ENCODE measurements at regions not wholly inside any gene's neighbourhood (a gene's known extent, or its start where the extent isn't known, plus 50 kb on each side); places are given as distances from the start of the nearest gene placed in this dataset.

DNA sequence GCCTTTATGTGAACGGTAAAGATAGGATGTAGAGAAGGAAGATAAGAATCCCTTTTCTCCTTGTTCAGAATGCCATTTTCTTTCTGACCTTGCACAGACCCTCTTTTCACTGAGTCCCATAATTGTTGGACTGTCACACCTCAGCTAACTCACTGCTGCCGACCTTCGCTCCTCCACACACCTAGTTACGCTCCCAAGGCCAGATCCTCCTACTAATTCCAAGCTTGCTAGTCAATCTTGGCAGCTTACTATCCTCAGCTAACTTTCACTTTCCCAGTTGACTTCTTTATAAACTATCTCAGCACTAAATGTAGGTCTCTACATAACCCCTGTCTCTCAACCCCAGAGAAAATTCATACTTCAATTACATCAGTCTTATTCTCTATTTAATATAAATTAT lies 471.8 kb upstream of the PRMT6 start:
- TF ChIP-seq, protein P1, sequence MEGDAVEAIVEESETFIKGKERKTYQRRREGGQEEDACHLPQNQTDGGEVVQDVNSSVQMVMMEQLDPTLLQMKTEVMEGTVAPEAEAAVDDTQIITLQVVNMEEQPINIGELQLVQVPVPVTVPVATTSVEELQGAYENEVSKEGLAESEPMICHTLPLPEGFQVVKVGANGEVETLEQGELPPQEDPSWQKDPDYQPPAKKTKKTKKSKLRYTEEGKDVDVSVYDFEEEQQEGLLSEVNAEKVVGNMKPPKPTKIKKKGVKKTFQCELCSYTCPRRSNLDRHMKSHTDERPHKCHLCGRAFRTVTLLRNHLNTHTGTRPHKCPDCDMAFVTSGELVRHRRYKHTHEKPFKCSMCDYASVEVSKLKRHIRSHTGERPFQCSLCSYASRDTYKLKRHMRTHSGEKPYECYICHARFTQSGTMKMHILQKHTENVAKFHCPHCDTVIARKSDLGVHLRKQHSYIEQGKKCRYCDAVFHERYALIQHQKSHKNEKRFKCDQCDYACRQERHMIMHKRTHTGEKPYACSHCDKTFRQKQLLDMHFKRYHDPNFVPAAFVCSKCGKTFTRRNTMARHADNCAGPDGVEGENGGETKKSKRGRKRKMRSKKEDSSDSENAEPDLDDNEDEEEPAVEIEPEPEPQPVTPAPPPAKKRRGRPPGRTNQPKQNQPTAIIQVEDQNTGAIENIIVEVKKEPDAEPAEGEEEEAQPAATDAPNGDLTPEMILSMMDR (IDR thresholded peaks at IDR 0.05; ENCODE audit: insufficient read depth in 1 of 2, low read depth in 1 of 2, low read length in 1 of 2, severe bottlenecking in 1 of 2, unreplicated experiment in 1 of 2) = no peak
- BruUV-seq (replicated peaks) = no TSS peak
- H3K9me3 Mint-ChIP-seq (ENCODE audit: unreplicated experiment) = no peaks in the 10 kb centered on the region
- no peak for DNase-seq
- no peak overlapping the region for H3K4me3 Mint-ChIP-seq (ENCODE audit: unreplicated experiment)
- no peaks in the 10 kb centered on the region for H3K36me3 Mint-ChIP-seq (ENCODE audit: insufficient read depth, unreplicated experiment)
- H3K27ac Mint-ChIP-seq (ENCODE audit: unreplicated experiment) = no peak overlapping the region
- no peak overlapping the region for H3K4me3 ChIP-seq (ENCODE audit: low read depth, low read length)
- no peaks in the 10 kb centered on the region for H3K27me3 Mint-ChIP-seq (ENCODE audit: insufficient read depth, unreplicated experiment)
- POLR2A ChIA-PET = no interaction called here
- no peaks in the 10 kb centered on the region for H3K4me1 Mint-ChIP-seq (ENCODE audit: low read depth, unreplicated experiment)
- H3K9me3 ChIP-seq = no peaks in the 10 kb centered on the region
- intact Hi-C loops (cut with micrococcal nuclease; ENCODE audit: unreplicated experiment) = no loop called here
- no peaks in the 10 kb centered on the region for H3K36me3 ChIP-seq (ENCODE audit: control insufficient read depth, insufficient read depth, low read length)
- H3K4me1 ChIP-seq = no peaks in the 10 kb centered on the region
- no peaks in the 10 kb centered on the region for H3K27me3 ChIP-seq (replicated peaks; ENCODE audit: control insufficient read depth, insufficient read depth, low read length)
- CTCF ChIA-PET = no interaction called here

DNA sequence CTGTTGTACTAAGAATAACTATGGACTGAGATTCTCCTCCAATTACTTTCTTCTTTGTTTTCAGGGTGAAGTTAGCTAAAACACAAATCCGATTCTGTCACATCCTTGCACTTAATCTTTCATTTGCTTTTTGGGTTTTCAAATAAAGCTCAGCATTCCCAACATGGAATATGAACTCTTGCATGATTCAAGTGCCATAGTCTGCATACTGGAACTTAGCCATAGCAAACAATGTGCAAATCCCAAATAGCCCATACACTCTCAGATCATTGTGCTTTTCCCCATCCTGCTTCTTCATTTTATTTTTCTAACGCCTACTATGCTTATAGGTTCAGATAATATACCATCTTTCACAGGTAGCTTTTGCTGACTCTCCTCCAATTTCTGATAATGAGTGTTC lies 455.8 kb upstream of the PRMT6 start:
- H3K4me1 Mint-ChIP-seq (ENCODE audit: low read depth, unreplicated experiment) = no peaks in the 10 kb centered on the region
- H3K9me3 ChIP-seq = no peaks in the 10 kb centered on the region
- no peak overlapping the region for H3K27ac Mint-ChIP-seq (ENCODE audit: unreplicated experiment)
- H3K4me1 ChIP-seq = no peaks in the 10 kb centered on the region
- H3K36me3 ChIP-seq (ENCODE audit: control insufficient read depth, insufficient read depth, low read length) = no peaks in the 10 kb centered on the region
- intact Hi-C loops (cut with micrococcal nuclease; ENCODE audit: unreplicated experiment) = no loop called here
- H3K9me3 Mint-ChIP-seq (ENCODE audit: unreplicated experiment) = no peaks in the 10 kb centered on the region
- BruUV-seq (replicated peaks) = no TSS peak
- ChIA-PET CTCF (no interaction called here), POLR2A (no interaction called here)
- DNase-seq = no peak
- peaks cover 4% of the 10 kb centered on the region for H3K27me3 Mint-ChIP-seq (ENCODE audit: insufficient read depth, unreplicated experiment)
- H3K27me3 ChIP-seq (replicated peaks; ENCODE audit: control insufficient read depth, insufficient read depth, low read length) = no peaks in the 10 kb centered on the region
- no peak overlapping the region for H3K4me3 ChIP-seq (ENCODE audit: low read depth, low read length)
- TF ChIP-seq, protein P1 (IDR thresholded peaks at IDR 0.05; ENCODE audit: insufficient read depth in 1 of 2, low read depth in 1 of 2, low read length in 1 of 2, severe bottlenecking in 1 of 2, unreplicated experiment in 1 of 2) = no peak
- H3K4me3 Mint-ChIP-seq (ENCODE audit: unreplicated experiment) = no peak overlapping the region
- peaks cover 6% of the 10 kb centered on the region for H3K36me3 Mint-ChIP-seq (ENCODE audit: insufficient read depth, unreplicated experiment)

DNA sequence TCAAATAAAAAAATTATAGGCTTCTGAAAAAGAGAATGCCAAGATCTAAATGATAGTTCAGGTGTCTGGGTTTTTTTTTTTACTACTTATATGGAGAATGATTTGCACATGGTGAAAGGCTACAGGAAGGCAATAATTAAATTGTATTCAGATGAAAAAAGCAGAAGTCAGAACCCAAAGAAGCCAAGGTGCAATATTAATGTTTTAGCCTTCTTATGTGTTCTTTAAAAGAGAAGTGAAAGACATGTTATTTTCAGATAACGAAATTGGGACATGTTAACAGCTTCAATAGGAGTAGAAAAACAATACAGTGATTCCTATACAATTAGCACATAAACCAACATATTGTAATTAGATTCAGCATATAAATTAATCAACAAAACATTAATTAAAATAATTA lies 452.9 kb upstream of the PRMT6 start:
- TF ChIP-seq, protein P1 (IDR thresholded peaks at IDR 0.05; ENCODE audit: insufficient read depth in 1 of 2, low read depth in 1 of 2, low read length in 1 of 2, severe bottlenecking in 1 of 2, unreplicated experiment in 1 of 2) = no peak
- H3K36me3 ChIP-seq (ENCODE audit: control insufficient read depth, insufficient read depth, low read length) = no peaks in the 10 kb centered on the region
- H3K9me3 Mint-ChIP-seq (ENCODE audit: unreplicated experiment) = no peaks in the 10 kb centered on the region
- peaks cover 6% of the 10 kb centered on the region for H3K36me3 Mint-ChIP-seq (ENCODE audit: insufficient read depth, unreplicated experiment)
- ChIA-PET POLR2A (no interaction called here), CTCF (no interaction called here)
- H3K4me3 Mint-ChIP-seq (ENCODE audit: unreplicated experiment) = no peak overlapping the region
- no TSS peak for BruUV-seq (replicated peaks)
- intact Hi-C loops (cut with micrococcal nuclease; ENCODE audit: unreplicated experiment) = no loop called here
- no peaks in the 10 kb centered on the region for H3K4me1 Mint-ChIP-seq (ENCODE audit: low read depth, unreplicated experiment)
- H3K27ac Mint-ChIP-seq (ENCODE audit: unreplicated experiment) = no peak overlapping the region
- no peaks in the 10 kb centered on the region for H3K27me3 ChIP-seq (replicated peaks; ENCODE audit: control insufficient read depth, insufficient read depth, low read length)
- no peaks in the 10 kb centered on the region for H3K9me3 ChIP-seq
- DNase-seq = no peak
- no peaks in the 10 kb centered on the region for H3K4me1 ChIP-seq
- peaks cover 4% of the 10 kb centered on the region for H3K27me3 Mint-ChIP-seq (ENCODE audit: insufficient read depth, unreplicated experiment)
- no peak overlapping the region for H3K4me3 ChIP-seq (ENCODE audit: low read depth, low read length)
